Activated CD4-positive, alpha-beta T cell treated with anti-CD3 and anti-CD28 coated beads, Interleukin-2, amount 50 U/mL, for 4 hours (primary cell): ENCODE measurements at regions not wholly inside any gene's neighbourhood (a gene's known extent, or its start where the extent isn't known, plus 50 kb on each side); places are given as distances from the start of the nearest gene placed in this dataset.

Source experiments
- DNase-seq, 2 experiments: peaks; one replicate each; pipeline ENCODE4 v3.0.0-alpha.2; 2020

GRCh38 chr2:158905784-158906183, 62.7 kb upstream of the TANC1 start:
- no peak for DNase-seq

GRCh38 chr2:158907926-158908456, 60.4 kb upstream of the TANC1 start:
- no peak for DNase-seq

GRCh38 chr2:158912112-158912511, 56.3 kb upstream of the TANC1 start:
- no peak for DNase-seq

GRCh38 chr2:158912765-158913164, 55.7 kb upstream of the TANC1 start:
- no peak for DNase-seq

GRCh38 chr2:158914066-158914465, 54.4 kb upstream of the TANC1 start:
- DNase-seq: no peak

DNA sequence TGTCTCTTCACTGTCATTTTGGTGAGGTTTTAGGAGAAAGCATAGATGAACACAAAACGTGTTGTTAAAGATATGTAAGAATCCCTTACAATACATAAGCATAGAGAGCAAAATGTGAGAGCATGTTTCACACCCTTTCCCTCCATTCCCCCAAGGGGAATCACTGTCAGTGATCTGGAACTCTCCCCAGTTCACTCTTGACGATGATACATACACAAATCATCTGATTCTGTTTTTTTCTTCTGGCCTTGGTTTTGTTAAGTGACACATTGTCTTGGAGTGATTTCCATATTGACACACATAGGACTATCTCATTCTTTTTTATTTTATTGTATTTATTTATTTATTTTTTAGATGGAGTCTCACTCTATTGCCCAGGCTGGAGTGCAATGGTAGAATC, 53.7 kb upstream of the TANC1 start:
- DNase-seq: no peak

GRCh38 chr2:158917121-158917520, 51.3 kb upstream of the TANC1 start:
- DNase-seq: no peak

GRCh38 chr2:158918452-158918851, 50.0 kb upstream of the TANC1 start:
- no peak for DNase-seq
